GM12878 (cell line): ENCODE measurements at regions not wholly inside any gene's neighbourhood (a gene's known extent, or its start where the extent isn't known, plus 50 kb on each side); places are given as distances from the start of the nearest gene placed in this dataset.
A peak's percentile ranks its signal among the peaks of the same experiment; 100 is the strongest.

ENCODE experiments used
- ATAC-seq: fragments of 200-7000 bp; cut with Tn5 transposase; 3 replicates; pipeline ENCODE4 v1.9.1; 2020; ENCODE audit warnings: mild to moderate bottlenecking, moderate library complexity
- BruUV-seq: library from RNA; stranded (reverse); fragments of 400-500 nt; replicated peaks from 2 replicates; lab custom pipeline; 2021; lab: Mats Ljungman, UMichigan
- CTCF ChIA-PET: fragments of 300-600 bp; sonication (Branson Sonifier 250); formaldehyde crosslinking; extraction: SDS; loops from one replicate; lab custom pipeline; 2021; ENCODE audit warnings: inconsistent platforms; lab: Yijun Ruan, JAX
- POLR2A ChIA-PET: fragments of 350-600 bp; formaldehyde crosslinking; extraction: SDS; loops from one replicate; lab custom pipeline; 2021; ENCODE audit warnings: inconsistent platforms; lab: Charles Lee
- RAD21 ChIA-PET: fragments of 300-600 bp; sonication (Branson Sonifier 250); formaldehyde crosslinking; loops from one replicate; lab custom pipeline; 2023; ENCODE audit warnings: antibody characterized with exemption; ENCODE audit not compliant: unreplicated experiment; lab: Charles Lee
- SMC1A ChIA-PET: fragments of 300-600 bp; sonication (Branson Sonifier 250); formaldehyde crosslinking; loops from one replicate; lab custom pipeline; 2023; ENCODE audit not compliant: unreplicated experiment, uncharacterized antibody; lab: Charles Lee
- DNase-seq: peaks from one replicate; pipeline ENCODE4 v3.0.0-alpha.2; 2011; ENCODE audit warnings: low read depth, low spot score
- FAIRE-seq: peaks from 3 replicates; lab custom pipeline; 2011; peaks lifted over from hg19 to GRCh38; lab: Jason Lieb, UNC
- H2AFZ ChIP-seq: 2 replicates; pipeline ENCODE4 v1.6.0; 2011; ENCODE audit warnings: low read depth, low read length, control low read depth; ENCODE audit not compliant: control insufficient read depth
- H3K27ac ChIP-seq: 2 replicates; pipeline ENCODE4 v1.5.1; 2011; ENCODE audit warnings: control low read depth; ENCODE audit not compliant: control insufficient read depth, insufficient read depth
- H3K27me3 ChIP-seq, 2 experiments: replicated peaks in 1 of 2; 2 replicates each; pipeline versions ENCODE4 v1.6.0 to v1.6.1; 2011; ENCODE audit warnings: low read length in 1 of 2; ENCODE audit not compliant: control insufficient read depth in 2 of 2, insufficient read depth in 2 of 2
- H3K36me3 ChIP-seq, 2 experiments: 2 replicates each; pipeline ENCODE4 v1.5.1; 2011; ENCODE audit warnings: low read length in 1 of 2; ENCODE audit not compliant: control insufficient read depth in 2 of 2, insufficient read depth in 2 of 2
- H3K4me1 ChIP-seq: 2 replicates; pipeline ENCODE4 v1.6.1; 2011; ENCODE audit warnings: mild to moderate bottlenecking, low read length, moderate library complexity, mixed read lengths; ENCODE audit not compliant: control insufficient read depth, insufficient read depth
- H3K4me2 ChIP-seq: 2 replicates; pipeline ENCODE4 v1.6.0; 2011; ENCODE audit warnings: control low read depth; ENCODE audit not compliant: control insufficient read depth, insufficient read depth
- H3K4me3 ChIP-seq: fragments of 200-600 bp; sonication (generic); 2 replicates; pipeline ENCODE4 v1.5.1; 2016
- H3K79me2 ChIP-seq: 2 replicates; pipeline ENCODE4 v1.6.0; 2011; ENCODE audit warnings: low read length; ENCODE audit not compliant: control insufficient read depth, insufficient read depth
- H3K9ac ChIP-seq: 2 replicates; pipeline ENCODE4 v1.8.0; 2011; ENCODE audit warnings: low read length, control low read depth, mixed read lengths; ENCODE audit not compliant: control insufficient read depth, insufficient read depth
- H3K9me3 ChIP-seq: replicated peaks from 3 replicates; pipeline ENCODE4 v1.5.1; 2011; ENCODE audit warnings: mild to moderate bottlenecking, low read length; ENCODE audit not compliant: control insufficient read depth, insufficient read depth
- H4K20me1 ChIP-seq: 2 replicates; pipeline ENCODE4 v1.6.0; 2011; ENCODE audit not compliant: control insufficient read depth, insufficient read depth
- FOXM1 ChIP-seq: IDR thresholded peaks from 2 replicates; pipeline ENCODE4 v1.6.1; 2012; ENCODE audit warnings: low read depth, mild to moderate bottlenecking, inconsistent platforms, low read length, moderate library complexity
- NR2F1 ChIP-seq: fragments of 450-650 bp; conservative IDR thresholded peaks from 2 replicates; pipeline ENCODE4 v1.6.1; 2017; ENCODE audit warnings: mild to moderate bottlenecking
- ZNF274 ChIP-seq: IDR thresholded peaks from one replicate; pipeline ENCODE4 v1.8.0; 2011; ENCODE audit not compliant: insufficient read length, insufficient read depth
- WGBS: methylation state at CpG from one replicate; pipeline ENCODE4 v1.1.6; 2016; ENCODE audit warnings: low lambda C conversion rate; ENCODE audit not compliant: insufficient replicate concordance, insufficient coverage; ENCODE audit errors: missing lambda C conversion rate; 5-methylcytosine and 5-hydroxymethylcytosine counted together
- in situ Hi-C: fragments of 300-500 bp; cut with MboI; formaldehyde crosslinking; loops from 9 replicates; pipeline ENCODE4 v1.14.3; 2018; ENCODE audit warnings: mixed read lengths
- intact Hi-C: fragments of 100-400 bp; cut with micrococcal nuclease; formaldehyde crosslinking; loops from one replicate; pipeline ENCODE4 v1.14.2; 2022; ENCODE audit not compliant: unreplicated experiment
- TF ChIP-seq, protein P1 (sequence below), 3 experiments: IDR thresholded peaks in 2 of 3; conservative IDR thresholded peaks in 1 of 3; 2 replicates each; pipeline ENCODE4 v1.5.1; 2011; ENCODE audit warnings: low read depth in 3 of 3, low read length in 3 of 3, mild to moderate bottlenecking in 3 of 3, control low read depth in 2 of 3, moderate library complexity in 2 of 3, inconsistent platforms in 1 of 3, mixed read lengths in 1 of 3; ENCODE audit not compliant: control insufficient read depth in 2 of 3, insufficient read depth in 1 of 3; ENCODE audit errors: extremely low read depth in 1 of 3

DNA sequence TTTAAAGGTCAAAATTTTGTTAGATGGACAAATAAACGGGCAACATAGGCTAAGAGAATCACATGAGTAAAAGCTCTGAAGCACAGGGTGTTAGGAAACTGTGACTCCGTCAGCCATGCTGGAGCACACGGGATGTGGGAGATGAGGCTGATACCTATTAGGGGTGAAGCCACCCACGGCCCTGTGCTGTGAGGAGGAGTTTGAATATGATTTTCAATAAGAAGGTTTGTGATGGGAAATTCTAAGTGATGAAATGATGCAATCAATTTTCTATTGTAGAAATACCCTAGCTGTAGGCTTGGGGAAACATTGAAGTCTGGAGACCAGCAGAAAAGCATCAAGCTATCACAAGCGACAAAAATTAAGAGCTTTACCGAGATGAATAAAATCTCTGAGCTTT is 431.3 kb downstream of the CMPK2 start:
- no peak for FAIRE-seq

DNA sequence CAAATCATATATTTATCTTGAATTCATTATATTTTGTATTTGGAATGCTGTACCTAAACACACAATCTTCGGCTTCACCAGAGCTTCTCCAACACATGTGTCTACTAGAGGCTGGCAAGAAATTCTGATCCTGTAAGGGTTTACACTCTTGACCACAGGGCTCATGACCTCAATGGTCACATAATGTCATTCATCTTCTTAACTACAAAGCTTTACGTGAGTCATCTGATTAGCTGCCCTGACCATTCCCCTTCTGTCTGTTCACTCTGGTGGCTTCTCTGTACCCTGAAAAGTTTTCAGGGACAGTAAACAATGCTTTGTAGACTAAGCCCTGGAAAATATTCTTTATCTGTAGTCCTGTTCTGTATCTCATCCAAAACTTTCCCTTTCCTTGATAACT is 423.9 kb downstream of the CMPK2 start:
- peak; percentile 57 for ATAC-seq
- 0% methylated on average over 2 of the region's 2 CpGs for WGBS
- POLR2A ChIA-PET = interaction anchor here (0.6 kb wide), 1 partner anchor 12 kb away, joined by 3 read pairs; no protein-coding TSS in a partner anchor
- no peaks in the 10 kb centered on the region for H4K20me1 ChIP-seq
- H3K4me2 ChIP-seq = no peak overlapping the region
- no TSS peak for BruUV-seq
- CTCF ChIA-PET = interaction anchor here (0.9 kb wide), 1 partner anchor 189 kb away, joined by 3 read pairs; no protein-coding TSS in a partner anchor
- no peak overlapping the region for H3K27ac ChIP-seq
- intact Hi-C loops = no loop called here
- H3K79me2 ChIP-seq = no peaks in the 10 kb centered on the region
- SMC1A ChIA-PET = no interaction called here
- DNase-seq = no peak
- no peaks in the 10 kb centered on the region for H3K4me1 ChIP-seq
- H3K4me3 ChIP-seq = no peak overlapping the region
- H2AFZ ChIP-seq = no peak overlapping the region
- H3K9me3 ChIP-seq = no peaks in the 10 kb centered on the region
- H3K27me3 ChIP-seq = no peaks in the 10 kb centered on the region
- no peak for TF ChIP-seq ZNF274
- TF ChIP-seq NR2F1 = peak; percentile 58
- RAD21 ChIA-PET = no interaction called here
- no peak for FAIRE-seq
- no peak overlapping the region for H3K9ac ChIP-seq
- in situ Hi-C loops = no loop called here
- H3K36me3 ChIP-seq = no peaks in the 10 kb centered on the region

More for the DNA sequence above, 431.3 kb downstream of the CMPK2 start:
- TF ChIP-seq, protein P1, sequence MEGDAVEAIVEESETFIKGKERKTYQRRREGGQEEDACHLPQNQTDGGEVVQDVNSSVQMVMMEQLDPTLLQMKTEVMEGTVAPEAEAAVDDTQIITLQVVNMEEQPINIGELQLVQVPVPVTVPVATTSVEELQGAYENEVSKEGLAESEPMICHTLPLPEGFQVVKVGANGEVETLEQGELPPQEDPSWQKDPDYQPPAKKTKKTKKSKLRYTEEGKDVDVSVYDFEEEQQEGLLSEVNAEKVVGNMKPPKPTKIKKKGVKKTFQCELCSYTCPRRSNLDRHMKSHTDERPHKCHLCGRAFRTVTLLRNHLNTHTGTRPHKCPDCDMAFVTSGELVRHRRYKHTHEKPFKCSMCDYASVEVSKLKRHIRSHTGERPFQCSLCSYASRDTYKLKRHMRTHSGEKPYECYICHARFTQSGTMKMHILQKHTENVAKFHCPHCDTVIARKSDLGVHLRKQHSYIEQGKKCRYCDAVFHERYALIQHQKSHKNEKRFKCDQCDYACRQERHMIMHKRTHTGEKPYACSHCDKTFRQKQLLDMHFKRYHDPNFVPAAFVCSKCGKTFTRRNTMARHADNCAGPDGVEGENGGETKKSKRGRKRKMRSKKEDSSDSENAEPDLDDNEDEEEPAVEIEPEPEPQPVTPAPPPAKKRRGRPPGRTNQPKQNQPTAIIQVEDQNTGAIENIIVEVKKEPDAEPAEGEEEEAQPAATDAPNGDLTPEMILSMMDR (IDR thresholded peaks at IDR 0.05 in 2 of 3, conservative IDR thresholded peaks at IDR 0.05 in 1 of 3; ENCODE audit: control insufficient read depth in 2 of 3, extremely low read depth in 1 of 3, insufficient read depth in 1 of 3, low read depth in 3 of 3, low read length in 3 of 3) = no peak
- TF ChIP-seq FOXM1 = no peak
- intact Hi-C loops = no loop called here
- ATAC-seq (no peak), DNase-seq (no peak)
- 43% methylated on average over 6 of the region's 6 CpGs for WGBS
- H3K4me2 ChIP-seq = no peak overlapping the region
- H4K20me1 ChIP-seq = no peaks in the 10 kb centered on the region
- H3K9ac ChIP-seq = no peak overlapping the region
- H3K36me3 ChIP-seq = no peaks in the 10 kb centered on the region
- no peaks in the 10 kb centered on the region for H3K4me1 ChIP-seq
- in situ Hi-C loops = no loop called here
- no peak overlapping the region for H3K27ac ChIP-seq
- no peak overlapping the region for H3K4me3 ChIP-seq
- ChIA-PET POLR2A (no interaction called here), RAD21 (no interaction called here), SMC1A (no interaction called here), CTCF (no interaction called here)
- H3K27me3 ChIP-seq = no peaks in the 10 kb centered on the region
- no peaks in the 10 kb centered on the region for H3K9me3 ChIP-seq
- H2AFZ ChIP-seq = no peak overlapping the region
- H3K79me2 ChIP-seq = no peaks in the 10 kb centered on the region
- no TSS peak for BruUV-seq
